Right lobe of liver (tissue), 6 donors: ENCODE measurements at regions not wholly inside any gene's neighbourhood (a gene's known extent, or its start where the extent isn't known, plus 50 kb on each side); places are given as distances from the start of the nearest gene placed in this dataset.

ENCODE experiments used
- ATAC-seq, 4 donors: fragments of 200-7000 bp; cut with Tn5 transposase; one replicate each; pipeline ENCODE4 v1.9.1; 2020; ENCODE audit warnings: mild to moderate bottlenecking in 4 of 4, moderate library complexity in 4 of 4
- DNase-seq, 3 donors: peaks; one replicate each; pipeline ENCODE4 v3.0.0-alpha.2; 2020
- H3K27ac ChIP-seq, 3 donors: fragments of 200-600 bp; one replicate each; pipeline ENCODE4 v1.8.0; 2022
- H3K27me3 ChIP-seq, 2 donors: fragments of 200-600 bp; one replicate each; pipeline ENCODE4 v1.8.0; 2022
- H3K36me3 ChIP-seq, 4 donors: fragments of 200-600 bp; sonication (generic) in 1 of 4; one replicate each; pipeline versions ENCODE4 v1.5.1 to v1.8.0; 2017 to 2022; ENCODE audit warnings: control low read depth in 1 of 4
- H3K4me1 ChIP-seq, 4 donors: fragments of 200-600 bp; sonication (generic) in 1 of 4; one replicate each; pipeline versions ENCODE4 v1.5.1 to v1.8.0; 2017 to 2022; ENCODE audit warnings: control low read depth in 1 of 4
- H3K4me3 ChIP-seq, 3 donors: fragments of 200-600 bp; one replicate each; pipeline ENCODE4 v1.8.0; 2022
- H3K9me3 ChIP-seq, 4 donors: fragments of 200-600 bp; sonication (generic) in 1 of 4; one replicate each; pipeline versions ENCODE4 v1.5.1 to v1.8.0; 2017 to 2022; ENCODE audit warnings: control low read depth in 1 of 4
- CTCF ChIP-seq, 4 donors: fragments of 200-600 bp in 3 of 4; fragments of 450-650 bp in 1 of 4; IDR thresholded peaks; one replicate each; pipeline versions ENCODE4 v1.5.1 to v1.8.0; 2016 to 2022; ENCODE audit warnings: antibody characterized with exemption in 4 of 4, mild to moderate bottlenecking in 2 of 4
- POLR2A ChIP-seq: fragments of 450-650 bp; IDR thresholded peaks from one replicate; pipeline ENCODE4 v1.6.1; 2017; ENCODE audit warnings: antibody characterized with exemption, mild to moderate bottlenecking
- WGBS: methylation state at CpG from one replicate; pipeline ENCODE4 v1.1.6; 2018; ENCODE audit warnings: low coverage, low lambda C conversion rate; ENCODE audit not compliant: insufficient coverage; ENCODE audit errors: missing lambda C conversion rate; 5-methylcytosine and 5-hydroxymethylcytosine counted together
- intact Hi-C, 2 donors: fragments of 100-400 bp; cut with DNase I; formaldehyde crosslinking; loops; one replicate each; pipeline versions ENCODE4 v1.11.2 to v1.14.1; 2022
- donor health status: DM: no; HTN: yes; CAD: no.
- donor health status: DM: no; HTN: no; CAD: no.
- donor health status: DM: no; HTN: no; CAD: no.
- donor health status: DM: no; HTN: yes; CAD: no.
- donor health status: DM: no; HTN: yes; CAD: no.

- Histone ChIP-seq H3K4me1 (no peaks in the 10 kb centered on the region), H3K9me3 (no peaks in the 10 kb centered on the region), H3K36me3 (no peaks in the 10 kb centered on the region), H3K27ac (no peak overlapping the region), H3K4me3 (no peak overlapping the region), H3K27me3 (no peaks in the 10 kb centered on the region)
- WGBS = 38% methylated on average over 2 of the region's 2 CpGs
- TF ChIP-seq CTCF (IDR thresholded peaks at IDR 0.05) (no peak), POLR2A (no peak)
- intact Hi-C loops = no loop called here
- no peak for ATAC-seq
- DNase-seq = no peak
Observed at GRCh38 chr4:24650849-24651640, 66.7 kb upstream of the DHX15 start.

DNA sequence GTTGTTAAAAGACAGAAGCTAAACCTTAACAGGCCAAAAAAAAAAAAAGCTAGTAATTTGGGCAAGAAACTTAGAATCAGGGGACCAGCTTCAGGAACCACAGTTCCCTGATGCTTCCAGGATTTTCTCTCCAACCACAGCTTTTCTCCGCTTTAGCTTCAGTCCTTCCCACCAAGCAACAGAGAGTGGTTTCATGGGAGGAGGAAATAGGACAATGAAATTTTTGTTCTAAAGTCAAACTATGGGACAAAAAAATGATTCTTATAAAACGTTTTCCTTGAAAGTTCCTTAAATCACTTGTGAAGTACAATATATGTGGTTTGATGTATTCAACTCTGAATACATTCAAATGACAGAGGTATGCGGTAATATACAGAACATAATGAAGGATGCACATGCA is 71.0 kb upstream of the DHX15 start:
- Histone ChIP-seq H3K9me3 (no peaks in the 10 kb centered on the region), H3K36me3 (no peaks in the 10 kb centered on the region), H3K4me3 (no peak overlapping the region), H3K27me3 (no peaks in the 10 kb centered on the region), H3K4me1 (peaks cover 0 to 6% (median 0%) of the 10 kb centered on the region in 4 donors), H3K27ac (no peak overlapping the region)
- ATAC-seq = no peak
- WGBS = 67% methylated on average over 3 of the region's 3 CpGs
- no peak for DNase-seq
- TF ChIP-seq CTCF (IDR thresholded peaks at IDR 0.05) = no peak
- TF ChIP-seq POLR2A = no peak
- intact Hi-C loops = no loop called here

- Histone ChIP-seq H3K36me3 (no peaks in the 10 kb centered on the region), H3K27ac (no peak overlapping the region), H3K9me3 (no peaks in the 10 kb centered on the region), H3K4me1 (peaks cover 0 to 6% (median 0%) of the 10 kb centered on the region in 4 donors), H3K27me3 (no peaks in the 10 kb centered on the region), H3K4me3 (no peak overlapping the region)
- DNase-seq (no peak), ATAC-seq (no peak)
- TF ChIP-seq CTCF (IDR thresholded peaks at IDR 0.05) (no peak), POLR2A (no peak)
- WGBS = 67% methylated on average over 4 of the region's 4 CpGs
- intact Hi-C loops = no loop called here
Observed at GRCh38 chr4:24655971-24656370, 71.6 kb upstream of the DHX15 start.

GRCh38 chr4:24656906-24657305 is 72.6 kb upstream of the DHX15 start:
- peaks cover 0 to 6% (median 0%) of the 10 kb centered on the region in 4 donors for H3K4me1 ChIP-seq
- no peak overlapping the region for H3K27ac ChIP-seq
- ATAC-seq (no peak), DNase-seq (no peak)
- TF ChIP-seq CTCF (IDR thresholded peaks at IDR 0.05) (no peak), POLR2A (no peak)
- H3K27me3 ChIP-seq = no peaks in the 10 kb centered on the region
- H3K4me3 ChIP-seq = no peak overlapping the region
- H3K9me3 ChIP-seq = no peaks in the 10 kb centered on the region
- no peaks in the 10 kb centered on the region for H3K36me3 ChIP-seq
- intact Hi-C loops = no loop called here
- 79% methylated on average over 5 of the region's 5 CpGs for WGBS
